ENCODE measurements at regions not wholly inside any gene's neighbourhood (a gene's known extent, or its start where the extent isn't known, plus 50 kb on each side); places are given as distances from the start of the nearest gene placed in this dataset.
"Not testable (repeated sequence)": the region's sequence is repeated elsewhere in the genome, so short reads cannot be mapped to it uniquely, and the experiment has no call there.

- TF ChIP-seq CTCF (IDR thresholded peaks at IDR 0.05) = no peak
- peaks cover 3% of the 10 kb centered on the region for H3K9me3 ChIP-seq
Observed at GRCh38 chr5:105057001-105057436, 1494.4 kb upstream of the NUDT12 start.

GRCh38 chr5:105054406-105054805, 1491.8 kb upstream of the NUDT12 start:
- Histone ChIP-seq H3K9me3 (peaks cover 3% of the 10 kb centered on the region), H3K27ac (no peak overlapping the region), H3K4me1 (ENCODE audit: control insufficient read depth in 1 of 2, insufficient read depth in 1 of 2, low read depth in 1 of 2, low read length in 1 of 2) (no peaks in the 10 kb centered on the region), H3K36me3 (no peaks in the 10 kb centered on the region), H3K27me3 (no peaks in the 10 kb centered on the region), H3K4me3 (ENCODE audit: low read depth in 1 of 2, low read length in 1 of 2) (no peak overlapping the region)
- TF ChIP-seq CTCF (IDR thresholded peaks at IDR 0.05) = no peak

More at GRCh38 chr5:105057001-105057436, 1494.4 kb upstream of the NUDT12 start:
- H3K4me1 ChIP-seq (ENCODE audit: control insufficient read depth in 1 of 2, insufficient read depth in 1 of 2, low read depth in 1 of 2, low read length in 1 of 2) = no peaks in the 10 kb centered on the region
- H3K27me3 ChIP-seq = no peaks in the 10 kb centered on the region
- H3K36me3 ChIP-seq = no peaks in the 10 kb centered on the region
- no peak overlapping the region for H3K4me3 ChIP-seq (ENCODE audit: low read depth in 1 of 2, low read length in 1 of 2)
- H3K27ac ChIP-seq = no peak overlapping the region

- Histone ChIP-seq H3K27ac (no peak overlapping the region), H3K9me3 (no peaks in the 10 kb centered on the region), H3K27me3 (no peaks in the 10 kb centered on the region), H3K4me1 (ENCODE audit: control insufficient read depth in 1 of 2, insufficient read depth in 1 of 2, low read depth in 1 of 2, low read length in 1 of 2) (no peaks in the 10 kb centered on the region), H3K36me3 (no peaks in the 10 kb centered on the region), H3K4me3 (ENCODE audit: low read depth in 1 of 2, low read length in 1 of 2) (no peak overlapping the region)
- TF ChIP-seq CTCF (IDR thresholded peaks at IDR 0.05) = no peak
Observed at GRCh38 chr5:105042623-105043022, 1480.0 kb upstream of the NUDT12 start.

- not testable (repeated sequence) for H3K36me3 ChIP-seq; H3K27me3 ChIP-seq; H3K9me3 ChIP-seq; H3K4me3 ChIP-seq (ENCODE audit: low read depth in 1 of 2, low read length in 1 of 2); H3K27ac ChIP-seq; H3K4me1 ChIP-seq (ENCODE audit: control insufficient read depth in 1 of 2, insufficient read depth in 1 of 2, low read depth in 1 of 2, low read length in 1 of 2)
Observed at GRCh38 chr5:105036814-105037213, 1474.2 kb upstream of the NUDT12 start.

GRCh38 chr5:105034401-105034763, 1471.8 kb upstream of the NUDT12 start:
- Histone ChIP-seq H3K27me3 (no peaks in the 10 kb centered on the region), H3K27ac (no peak overlapping the region), H3K4me1 (ENCODE audit: control insufficient read depth in 1 of 2, insufficient read depth in 1 of 2, low read depth in 1 of 2, low read length in 1 of 2) (no peaks in the 10 kb centered on the region), H3K9me3 (no peaks in the 10 kb centered on the region), H3K4me3 (ENCODE audit: low read depth in 1 of 2, low read length in 1 of 2) (no peak overlapping the region), H3K36me3 (no peaks in the 10 kb centered on the region)
- TF ChIP-seq CTCF (IDR thresholded peaks at IDR 0.05) = no peak

- TF ChIP-seq CTCF (IDR thresholded peaks at IDR 0.05) = no peak
- Histone ChIP-seq H3K9me3 (no peaks in the 10 kb centered on the region), H3K27me3 (no peaks in the 10 kb centered on the region), H3K36me3 (no peaks in the 10 kb centered on the region), H3K27ac (no peak overlapping the region), H3K4me3 (ENCODE audit: low read depth in 1 of 2, low read length in 1 of 2) (no peak overlapping the region), H3K4me1 (ENCODE audit: control insufficient read depth in 1 of 2, insufficient read depth in 1 of 2, low read depth in 1 of 2, low read length in 1 of 2) (no peaks in the 10 kb centered on the region)
Observed at GRCh38 chr5:105033637-105034400, 1471.2 kb upstream of the NUDT12 start.

Data from neutrophil (primary cell).